Sigmoid colon (tissue), 4 donors: ENCODE measurements at regions not wholly inside any gene's neighbourhood (a gene's known extent, or its start where the extent isn't known, plus 50 kb on each side); places are given as distances from the start of the nearest gene placed in this dataset.

Experiments
- CTCF ChIP-seq, 4 experiments: fragments of 450-650 bp in 3 of 4; fragments of 200-600 bp in 1 of 4; IDR thresholded peaks; one replicate each; pipeline ENCODE4 v1.5.1; 2016 to 2019; ENCODE audit warnings: antibody characterized with exemption in 4 of 4, mild to moderate bottlenecking in 3 of 4, moderate library complexity in 2 of 4
- POLR2A ChIP-seq, 2 donors: fragments of 450-650 bp; IDR thresholded peaks; one replicate each; pipeline ENCODE4 v1.6.1; 2016; ENCODE audit warnings: antibody characterized with exemption in 2 of 2, mild to moderate bottlenecking in 2 of 2, moderate library complexity in 2 of 2
- POLR2AphosphoS5 ChIP-seq, 4 donors: sonication (generic); formaldehyde crosslinking; IDR thresholded peaks; one replicate each; pipeline ENCODE4 v1.6.1; 2017; ENCODE audit warnings: antibody characterized with exemption in 4 of 4

- no peak for TF ChIP-seq POLR2AphosphoS5 (IDR thresholded peaks at IDR 0.05)
- no peak for TF ChIP-seq CTCF (IDR thresholded peaks at IDR 0.05)
- TF ChIP-seq POLR2A (IDR thresholded peaks at IDR 0.05), result no peak
Observed at GRCh38 chr2:81078102-81078501, 773.5 kb upstream of the LRRTM1 start.
